ENCODE measurements at regions not wholly inside any gene's neighbourhood (a gene's known extent, or its start where the extent isn't known, plus 50 kb on each side); places are given as distances from the start of the nearest gene placed in this dataset.

GRCh38 chr1:228989992-228990827 is 254.9 kb downstream of the RHOU start:
- peak; percentile 20 for DNase-seq (ENCODE audit: low spot score)
- in situ Hi-C loops (cut with HindIII; ENCODE audit: low sequenced_read_pairs): no loop called here

DNA sequence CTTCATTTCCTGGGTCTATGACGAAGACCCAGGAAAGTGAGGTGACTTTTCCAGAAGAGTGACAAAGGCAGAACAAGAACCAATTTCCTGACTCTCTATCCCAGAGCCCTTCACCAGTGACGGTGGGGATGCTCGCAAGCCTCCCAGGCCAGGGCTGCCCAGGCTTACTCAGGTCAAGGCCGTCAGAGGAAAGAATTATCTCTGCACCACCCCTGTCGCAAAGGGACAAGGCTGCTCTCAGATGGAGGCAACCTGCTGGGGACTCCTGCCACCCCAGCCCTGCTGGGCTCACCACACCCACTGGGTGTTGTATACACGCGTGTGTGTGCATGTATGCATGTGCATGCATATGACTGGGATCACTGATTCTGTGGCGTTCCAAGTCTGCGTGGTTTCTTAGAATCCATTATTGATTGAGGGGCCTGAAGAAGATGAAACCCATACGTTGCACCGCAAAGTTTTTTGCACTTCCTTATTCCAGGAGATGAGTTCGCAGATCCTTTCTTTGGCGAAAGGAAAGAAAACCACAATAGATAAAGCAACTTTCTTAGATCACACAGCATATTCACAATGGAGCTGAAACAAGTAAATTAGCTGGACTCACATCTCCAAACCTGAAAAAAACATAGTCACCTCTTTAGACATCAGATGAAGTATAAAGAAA is 255.8 kb downstream of the RHOU start:
- no peak for DNase-seq (ENCODE audit: low spot score)
- in situ Hi-C loops (cut with HindIII; ENCODE audit: low sequenced_read_pairs): no loop called here

- no peak for DNase-seq (ENCODE audit: low spot score)
- in situ Hi-C loops (cut with HindIII; ENCODE audit: low sequenced_read_pairs): no loop called here
Observed at GRCh38 chr1:228992044-228992443, 256.8 kb downstream of the RHOU start.

GRCh38 chr1:228992907-228993535 is 257.7 kb downstream of the RHOU start:
- in situ Hi-C loops (cut with HindIII; ENCODE audit: low sequenced_read_pairs): no loop called here
- no peak for DNase-seq (ENCODE audit: low spot score)

GRCh38 chr1:228994676-228995594 is 259.7 kb downstream of the RHOU start:
- DNase-seq (ENCODE audit: low spot score): no peak
- in situ Hi-C loops (cut with HindIII; ENCODE audit: low sequenced_read_pairs): no loop called here

- DNase-seq (ENCODE audit: low spot score): no peak
- in situ Hi-C loops (cut with HindIII; ENCODE audit: low sequenced_read_pairs): no loop called here
Observed at GRCh38 chr1:228996281-228996680, 261.0 kb downstream of the RHOU start.

DNA sequence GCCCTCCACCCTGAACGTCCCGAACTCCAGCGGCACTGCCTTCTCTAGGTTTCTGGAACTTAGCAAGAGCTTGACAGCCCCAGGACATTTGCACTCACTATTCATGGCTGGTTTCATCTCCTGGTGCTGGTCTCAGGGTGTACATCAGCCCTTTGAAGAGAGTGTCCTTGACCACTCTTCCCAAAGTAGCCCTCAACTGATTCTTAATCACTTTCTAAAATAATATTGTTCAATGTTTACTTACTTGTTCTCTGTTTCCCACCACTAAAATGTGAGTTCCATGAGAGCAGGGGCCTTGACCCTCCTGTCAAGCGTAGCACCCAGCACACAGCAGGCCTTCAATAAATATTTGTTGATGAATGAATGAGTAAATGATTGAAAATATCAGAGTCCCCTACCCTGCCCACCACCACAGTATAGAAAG is 262.5 kb downstream of the RHOU start:
- no peak for DNase-seq (ENCODE audit: low spot score)
- in situ Hi-C loops (cut with HindIII; ENCODE audit: low sequenced_read_pairs): no loop called here

- no peak for DNase-seq (ENCODE audit: low spot score)
- in situ Hi-C loops (cut with HindIII; ENCODE audit: low sequenced_read_pairs): no loop called here
Observed at GRCh38 chr1:228998179-228998578, 262.9 kb downstream of the RHOU start.

DNA sequence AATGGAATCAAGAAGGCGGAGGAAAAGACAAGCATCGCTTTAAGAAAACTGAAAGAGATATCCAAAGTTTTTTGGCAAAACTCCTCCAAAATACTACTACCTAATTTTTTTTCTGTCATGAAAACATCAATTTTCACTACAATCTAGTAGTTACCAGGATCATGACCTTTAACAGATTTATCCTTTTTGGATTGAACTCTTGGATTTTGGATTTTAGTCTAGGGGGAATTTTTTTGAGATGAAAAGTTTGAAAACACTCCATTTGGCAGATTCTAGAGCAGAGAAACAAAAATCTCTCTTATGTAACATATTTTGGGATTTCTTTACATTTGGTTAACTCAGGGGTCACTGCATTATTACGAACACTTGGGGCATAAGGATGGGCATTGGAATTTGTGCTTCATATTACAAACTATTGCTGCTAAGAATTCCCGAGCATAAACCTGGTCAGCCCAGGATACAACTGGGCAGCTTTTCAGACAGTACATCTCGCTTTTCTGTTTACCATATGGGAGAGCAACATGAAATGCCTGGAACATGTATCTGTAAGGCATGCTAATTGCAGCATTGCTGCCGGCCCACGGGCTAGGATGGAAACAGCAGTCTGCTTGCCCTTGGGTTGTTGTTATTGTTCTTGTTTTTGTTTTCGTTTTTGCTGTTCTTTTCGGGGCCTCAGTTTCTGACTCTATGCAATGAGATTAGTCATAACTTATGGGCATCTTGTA is 264.3 kb downstream of the RHOU start:
- DNase-seq (ENCODE audit: low spot score): no peak
- in situ Hi-C loops (cut with HindIII; ENCODE audit: low sequenced_read_pairs): no loop called here

DNA sequence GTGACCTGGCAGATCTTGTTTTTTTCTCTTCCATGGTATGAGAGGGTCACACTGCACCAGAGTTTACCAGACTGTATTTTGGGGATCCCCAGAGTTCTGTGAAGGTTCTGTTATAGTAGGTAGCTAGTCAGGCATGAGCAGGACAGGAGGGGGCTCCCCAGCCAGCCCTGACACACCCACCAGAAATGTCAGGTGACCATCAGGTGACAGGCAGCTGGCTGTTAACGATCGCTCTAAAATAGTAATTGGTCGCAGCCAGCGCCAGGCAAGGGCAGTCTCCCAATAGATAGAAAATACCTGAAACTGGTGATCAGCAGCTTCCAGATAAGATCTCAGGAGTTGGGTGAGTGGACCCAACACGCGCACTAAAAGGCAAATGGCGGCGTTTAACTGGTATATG is 264.9 kb downstream of the RHOU start:
- no peak for DNase-seq (ENCODE audit: low spot score)
- in situ Hi-C loops (cut with HindIII; ENCODE audit: low sequenced_read_pairs): no loop called here

- in situ Hi-C loops (cut with HindIII; ENCODE audit: low sequenced_read_pairs): no loop called here
- no peak for DNase-seq (ENCODE audit: low spot score)
Observed at GRCh38 chr1:229001467-229002011, 266.3 kb downstream of the RHOU start.

- no peak for DNase-seq (ENCODE audit: low spot score)
- in situ Hi-C loops (cut with HindIII; ENCODE audit: low sequenced_read_pairs): no loop called here
Observed at GRCh38 chr1:229002037-229002436, 266.8 kb downstream of the RHOU start.

DNA sequence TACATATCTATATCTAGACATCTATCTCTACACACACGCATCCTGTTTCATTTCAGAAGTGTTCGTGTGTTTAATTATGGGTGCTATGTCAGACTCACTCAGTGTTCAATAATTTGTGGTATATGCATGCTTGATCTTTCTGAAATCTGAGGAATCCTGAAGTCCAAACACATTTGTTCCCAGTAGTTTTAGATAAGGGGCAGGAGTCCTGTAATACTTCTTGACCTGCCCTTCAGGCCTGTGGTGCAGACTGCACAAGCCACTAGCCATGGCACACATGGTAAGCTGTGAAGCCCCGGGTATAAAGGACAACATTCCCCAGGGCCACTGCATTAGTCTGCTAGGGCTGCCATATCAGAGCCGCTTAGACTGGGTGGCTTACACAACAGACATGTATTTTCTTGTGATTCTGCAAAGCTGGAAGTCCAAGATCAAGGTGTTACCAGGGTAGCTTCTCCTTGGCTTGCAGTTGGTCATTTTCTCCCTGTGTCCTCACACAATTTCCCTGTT is 267.2 kb downstream of the RHOU start:
- in situ Hi-C loops (cut with HindIII; ENCODE audit: low sequenced_read_pairs): no loop called here
- no peak for DNase-seq (ENCODE audit: low spot score)

DNA sequence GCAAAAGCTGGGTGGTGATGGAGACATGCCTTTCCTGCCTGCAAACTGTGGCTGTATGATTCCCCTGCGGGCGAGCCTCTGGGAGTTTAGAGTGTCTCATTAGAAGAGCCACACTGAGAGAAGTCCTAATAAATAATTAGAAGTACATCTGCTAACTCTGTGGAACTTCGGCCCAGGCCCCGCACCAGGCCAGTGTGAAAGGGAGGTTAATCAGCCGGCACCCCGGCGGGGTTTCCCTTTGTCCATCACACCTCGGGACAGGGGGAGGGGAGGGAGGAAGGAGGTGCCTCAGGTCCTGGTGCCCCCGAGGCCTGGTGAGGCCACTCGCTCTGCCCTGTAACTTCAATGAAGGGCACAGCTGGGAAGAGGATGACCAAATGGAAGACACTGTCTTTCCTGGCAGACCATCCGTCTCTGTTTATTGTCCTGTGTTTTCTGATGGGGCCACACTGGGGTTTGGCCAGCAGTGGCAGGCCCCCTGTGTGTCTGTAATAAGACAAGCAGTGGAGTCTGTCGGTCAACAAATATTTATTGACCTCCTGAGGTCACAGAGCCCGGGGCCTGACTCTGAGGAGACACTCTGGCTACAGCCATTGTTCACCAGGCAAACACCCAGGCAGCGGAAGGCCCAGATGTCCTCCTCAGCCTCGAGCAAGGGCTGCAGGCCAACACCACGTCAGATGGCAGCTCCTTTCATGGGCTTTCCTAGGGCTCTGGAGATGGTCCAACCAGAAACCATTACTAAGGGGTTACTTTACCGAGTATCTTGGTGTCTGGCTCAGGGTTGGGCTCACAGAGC is 267.5 kb upstream of the RAB4A start:
- DNase-seq (ENCODE audit: low spot score): peak; percentile 64
- in situ Hi-C loops (cut with HindIII; ENCODE audit: low sequenced_read_pairs): no loop called here

DNA sequence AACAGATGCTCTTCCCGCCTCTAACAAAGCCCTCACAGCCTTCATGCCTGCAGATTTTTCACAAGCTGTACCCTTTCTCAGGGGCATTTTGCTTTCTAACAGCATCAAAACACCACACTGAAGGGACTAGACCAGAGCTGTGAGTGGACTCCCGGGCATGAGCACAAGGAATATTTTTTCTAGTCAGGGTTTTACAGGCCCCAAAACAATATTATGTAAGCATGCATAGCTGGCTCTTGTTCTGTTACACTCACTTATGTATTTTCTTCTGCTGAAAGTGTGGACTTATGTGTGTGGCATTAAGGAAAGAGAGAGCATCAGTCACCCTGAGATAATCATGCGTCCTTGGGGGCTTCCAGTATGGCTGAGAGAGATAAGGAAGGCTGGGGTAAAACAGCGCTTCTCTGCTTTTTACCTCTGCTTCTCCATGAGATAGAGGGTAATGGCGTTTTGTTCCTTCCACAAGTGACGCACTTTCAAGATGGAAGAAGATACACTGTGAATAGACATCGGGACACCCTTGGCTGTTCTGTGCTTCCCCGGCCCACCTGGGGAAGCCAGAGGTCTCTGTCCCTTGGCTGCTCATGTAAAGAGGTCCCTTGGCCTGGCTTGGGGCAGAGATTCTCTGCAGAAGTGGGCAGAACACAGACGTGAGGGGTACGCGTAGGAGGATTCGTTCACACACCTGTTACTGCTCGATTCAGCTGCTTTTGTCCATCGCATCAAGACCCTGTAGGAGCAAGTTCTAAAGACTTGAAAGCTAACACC is 266.7 kb upstream of the RAB4A start:
- in situ Hi-C loops (cut with HindIII; ENCODE audit: low sequenced_read_pairs): no loop called here
- no peak for DNase-seq (ENCODE audit: low spot score)

GRCh38 chr1:229005097-229005496 is 265.8 kb upstream of the RAB4A start:
- in situ Hi-C loops (cut with HindIII; ENCODE audit: low sequenced_read_pairs): no loop called here
- no peak for DNase-seq (ENCODE audit: low spot score)

DNA sequence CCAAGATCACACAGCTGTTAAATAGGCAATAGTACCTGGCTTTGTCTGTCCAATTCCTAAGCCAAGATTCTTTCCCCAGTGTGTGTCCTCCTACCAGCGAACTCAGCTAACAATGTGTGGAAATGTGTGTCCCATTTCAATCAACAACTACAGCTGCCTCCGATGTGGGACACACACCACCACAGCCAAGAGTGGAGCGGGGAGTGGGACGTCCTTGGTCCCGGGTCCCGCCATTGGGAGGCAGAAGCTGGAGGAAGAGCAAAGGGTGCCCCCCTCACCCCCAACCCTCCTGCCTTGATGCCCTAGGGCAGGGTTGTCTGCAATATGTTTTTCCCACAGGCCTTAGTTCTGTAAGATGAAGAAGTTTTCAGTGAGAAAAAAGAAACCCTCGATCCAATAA is 265.4 kb upstream of the RAB4A start:
- in situ Hi-C loops (cut with HindIII; ENCODE audit: low sequenced_read_pairs): no loop called here

More for the DNA sequence above, 265.4 kb upstream of the RAB4A start:
- no peak for DNase-seq (ENCODE audit: low spot score)
